Spleen (tissue), 7 donors: ENCODE measurements at regions not wholly inside any gene's neighbourhood (a gene's known extent, or its start where the extent isn't known, plus 50 kb on each side); places are given as distances from the start of the nearest gene placed in this dataset.

Experiments used
- POLR2A ChIP-seq, 3 donors: fragments of 450-650 bp; IDR thresholded peaks; one replicate each; pipeline ENCODE4 v1.5.1; 2017; ENCODE audit warnings: antibody characterized with exemption in 3 of 3, mild to moderate bottlenecking in 1 of 3
- POLR2AphosphoS5 ChIP-seq, 3 donors: sonication (generic); formaldehyde crosslinking; IDR thresholded peaks; one replicate each; pipeline ENCODE4 v1.5.1; 2017; ENCODE audit warnings: antibody characterized with exemption in 3 of 3
- TF ChIP-seq, protein P1 (sequence below), 11 experiments: fragments of 200-600 bp in 7 of 11; fragments of 450-650 bp in 4 of 11; sonication (generic) in 4 of 11; IDR thresholded peaks in 8 of 11; conservative IDR thresholded peaks in 3 of 11; 1 replicate in 7 of 11; 2 replicates in 4 of 11; pipeline versions ENCODE4 v1.4.0 to v1.8.0; 2016 to 2021; ENCODE audit warnings: antibody characterized with exemption in 11 of 11, inconsistent platforms in 4 of 11, mild to moderate bottlenecking in 1 of 11
- donor health status: DM: no; HTN: no; CAD: no; lungs with moderate emphysema.
- donor health status: DM: no; HTN: no; CAD: no.
- donor health status: DM: no; HTN: no; CAD: no.

GRCh38 chr7:47647918-47648250 lies 66.0 kb upstream of the TNS3 start:
- TF ChIP-seq, protein P1, sequence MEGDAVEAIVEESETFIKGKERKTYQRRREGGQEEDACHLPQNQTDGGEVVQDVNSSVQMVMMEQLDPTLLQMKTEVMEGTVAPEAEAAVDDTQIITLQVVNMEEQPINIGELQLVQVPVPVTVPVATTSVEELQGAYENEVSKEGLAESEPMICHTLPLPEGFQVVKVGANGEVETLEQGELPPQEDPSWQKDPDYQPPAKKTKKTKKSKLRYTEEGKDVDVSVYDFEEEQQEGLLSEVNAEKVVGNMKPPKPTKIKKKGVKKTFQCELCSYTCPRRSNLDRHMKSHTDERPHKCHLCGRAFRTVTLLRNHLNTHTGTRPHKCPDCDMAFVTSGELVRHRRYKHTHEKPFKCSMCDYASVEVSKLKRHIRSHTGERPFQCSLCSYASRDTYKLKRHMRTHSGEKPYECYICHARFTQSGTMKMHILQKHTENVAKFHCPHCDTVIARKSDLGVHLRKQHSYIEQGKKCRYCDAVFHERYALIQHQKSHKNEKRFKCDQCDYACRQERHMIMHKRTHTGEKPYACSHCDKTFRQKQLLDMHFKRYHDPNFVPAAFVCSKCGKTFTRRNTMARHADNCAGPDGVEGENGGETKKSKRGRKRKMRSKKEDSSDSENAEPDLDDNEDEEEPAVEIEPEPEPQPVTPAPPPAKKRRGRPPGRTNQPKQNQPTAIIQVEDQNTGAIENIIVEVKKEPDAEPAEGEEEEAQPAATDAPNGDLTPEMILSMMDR (IDR thresholded peaks at IDR 0.05 in 8 of 11, conservative IDR thresholded peaks at IDR 0.05 in 3 of 11), result no peak
- TF ChIP-seq POLR2A (IDR thresholded peaks at IDR 0.05) (no peak), POLR2AphosphoS5 (IDR thresholded peaks at IDR 0.05) (no peak)
